HG02973 (cell line): ENCODE measurements at regions not wholly inside any gene's neighbourhood (a gene's known extent, or its start where the extent isn't known, plus 50 kb on each side); places are given as distances from the start of the nearest gene placed in this dataset.
"Not testable (repeated sequence)": the region's sequence is repeated elsewhere in the genome, so short reads cannot be mapped to it uniquely, and the experiment has no call there.

Experiments
- ATAC-seq: cut with Tn5 transposase; IDR thresholded peaks from one replicate; pipeline ENCODE4 v1.9.1; 2021; ENCODE audit warnings: moderate library complexity; ENCODE audit not compliant: unreplicated experiment

DNA sequence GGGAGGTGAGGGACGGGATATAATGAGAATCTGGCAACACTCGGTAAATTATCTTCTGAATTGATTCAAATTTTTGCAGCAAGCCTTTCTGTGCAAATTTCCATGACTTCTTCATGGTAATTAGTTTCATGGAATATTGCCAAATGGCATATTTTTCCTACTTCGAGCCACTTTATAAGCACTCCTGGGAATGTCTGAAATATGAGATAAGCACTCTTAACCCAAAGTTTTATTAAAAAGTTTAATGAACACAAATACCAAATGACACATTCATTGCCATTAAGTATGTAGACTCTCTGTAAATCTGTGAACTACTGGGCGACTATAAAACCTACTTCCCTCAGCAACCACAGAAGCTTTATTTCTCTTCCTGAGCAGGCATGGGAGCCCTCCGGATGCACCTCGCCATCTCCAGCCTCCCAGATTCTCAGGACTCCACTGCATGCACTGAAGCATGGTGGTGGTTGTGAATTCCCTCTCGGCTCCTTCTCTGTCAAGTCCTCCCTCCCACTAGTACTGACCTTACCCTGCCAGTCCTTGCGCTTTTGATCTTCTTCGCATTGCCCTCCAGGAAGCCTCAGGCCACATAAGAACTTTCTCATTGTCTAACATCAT, 154.4 kb upstream of the RPL34 start:
- no peak for ATAC-seq

DNA sequence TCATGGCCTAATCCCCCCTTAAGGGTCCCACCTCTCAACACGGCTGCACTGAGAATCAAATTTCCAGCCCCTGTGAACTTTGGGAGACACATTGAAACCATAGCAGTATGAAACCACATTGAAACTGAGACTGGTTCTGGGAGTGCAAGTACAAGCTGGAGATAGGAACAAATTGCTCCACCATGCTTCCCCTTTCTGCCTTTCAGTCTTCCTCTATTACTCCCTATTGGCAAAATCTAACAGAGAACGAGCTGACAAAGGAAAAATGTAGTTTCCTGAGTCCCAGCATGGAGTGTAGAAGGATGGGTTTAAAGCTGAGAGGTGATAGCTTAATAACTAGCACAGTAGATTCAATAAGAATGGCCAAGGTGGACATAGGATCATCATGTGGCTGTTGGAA, 161.7 kb upstream of the RPL34 start:
- ATAC-seq: no peak

DNA sequence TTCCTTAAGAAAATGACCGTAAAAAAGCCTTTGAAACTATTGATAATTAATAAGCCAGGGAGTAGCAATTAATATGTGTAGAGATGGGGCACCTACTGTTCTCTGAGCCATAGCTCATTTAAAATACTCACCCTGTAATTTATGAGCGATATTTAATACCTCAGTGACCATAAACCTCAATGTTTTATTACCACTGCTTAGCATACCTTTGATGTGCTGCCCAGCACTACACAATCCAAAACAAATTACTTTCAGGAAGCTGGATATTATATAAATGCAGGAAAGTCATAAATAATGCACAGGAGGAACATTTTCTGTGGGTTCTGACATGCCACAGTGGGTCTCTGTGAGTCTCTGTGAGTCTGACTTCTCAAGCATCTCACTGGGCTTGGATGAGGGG, 166.1 kb upstream of the RPL34 start:
- ATAC-seq: no peak

DNA sequence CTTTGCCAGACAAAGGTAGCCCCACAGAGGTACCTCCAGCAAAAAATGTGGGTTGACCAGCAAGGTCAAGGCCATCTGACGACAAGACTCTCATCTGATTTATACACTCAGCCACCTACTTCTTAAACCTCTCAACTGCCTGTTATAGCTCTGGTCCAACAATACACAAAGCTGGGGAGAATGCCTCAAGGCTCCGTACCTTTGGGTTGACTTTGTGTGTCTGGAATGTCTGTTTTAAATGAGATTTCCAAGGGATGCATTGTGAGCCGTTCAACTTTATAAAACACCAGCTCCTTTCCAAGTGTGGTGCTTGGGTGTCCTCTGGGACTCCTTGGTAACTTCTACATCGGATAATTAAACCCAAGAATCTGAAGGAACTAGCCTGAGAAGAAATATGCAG, 167.0 kb upstream of the RPL34 start:
- ATAC-seq: no peak

DNA sequence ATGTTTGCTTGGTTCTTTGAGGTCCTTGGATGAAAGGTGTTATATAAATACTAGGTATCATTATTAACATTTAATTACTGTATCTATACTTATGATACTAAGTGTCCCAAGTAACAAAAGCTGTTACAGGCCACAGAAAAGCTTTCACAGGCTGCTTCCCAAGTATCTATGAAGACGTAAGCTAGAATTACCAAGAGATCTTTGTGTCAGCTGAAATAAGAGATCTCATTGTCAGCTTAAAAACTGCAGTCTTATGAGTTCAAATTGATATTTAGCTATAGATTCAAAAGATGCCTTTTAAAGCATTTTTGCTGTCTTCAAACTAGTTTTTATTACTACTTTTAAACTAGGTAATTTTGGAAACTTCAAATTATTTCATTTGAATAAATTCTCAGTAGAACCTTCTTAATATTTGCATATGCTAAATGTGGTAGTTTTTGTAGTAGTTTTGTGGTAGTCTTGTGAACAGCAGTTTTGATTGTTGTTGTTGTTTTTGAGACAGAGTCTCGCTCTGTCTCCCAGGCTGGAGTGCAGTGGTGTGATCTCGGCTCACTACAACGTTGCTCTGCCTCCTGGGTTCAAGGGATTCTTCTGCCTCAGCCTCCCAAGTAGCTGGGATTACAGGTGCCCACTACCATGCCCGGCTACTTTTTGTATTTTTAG, 170.0 kb upstream of the RPL34 start:
- no peak for ATAC-seq

DNA sequence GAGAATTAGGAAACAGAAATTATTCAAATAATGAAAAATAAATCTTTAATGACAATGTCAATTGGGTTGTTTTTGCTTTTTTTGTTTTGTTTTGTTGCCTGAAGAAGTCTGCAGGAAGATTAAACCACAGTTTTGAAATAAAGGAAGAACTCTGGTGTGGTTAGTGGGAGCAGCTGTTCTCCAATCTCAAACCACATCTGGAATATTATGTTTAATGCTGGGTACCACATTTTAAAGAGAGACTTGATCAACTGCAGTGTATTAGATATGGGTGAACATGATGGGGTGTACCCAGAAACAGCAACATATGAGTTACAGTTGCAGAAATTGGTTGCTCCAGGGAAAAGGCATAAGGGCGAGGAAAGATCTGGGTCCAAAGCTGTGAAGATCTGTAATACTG, 171.2 kb upstream of the RPL34 start:
- no peak for ATAC-seq

DNA sequence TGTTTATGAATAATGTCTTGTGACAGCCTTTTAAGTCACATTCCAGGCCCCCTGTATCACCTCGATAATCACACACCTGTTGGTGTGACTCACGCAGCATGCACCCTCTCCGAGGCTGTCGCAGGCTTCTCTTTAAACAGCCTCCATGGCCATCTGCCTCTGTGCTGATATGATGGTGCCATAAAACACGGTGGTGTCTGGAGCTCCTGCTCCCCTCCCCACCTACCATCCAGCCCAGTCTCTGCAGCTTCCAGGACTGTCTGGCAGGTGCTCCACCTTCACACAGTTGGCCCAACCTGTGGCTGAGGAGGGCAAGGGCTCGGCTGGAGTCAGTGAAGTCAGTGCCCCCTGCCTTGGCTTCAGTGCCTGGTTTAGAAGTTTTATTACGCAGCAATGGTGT, 173.8 kb upstream of the RPL34 start:
- ATAC-seq: no peak

DNA sequence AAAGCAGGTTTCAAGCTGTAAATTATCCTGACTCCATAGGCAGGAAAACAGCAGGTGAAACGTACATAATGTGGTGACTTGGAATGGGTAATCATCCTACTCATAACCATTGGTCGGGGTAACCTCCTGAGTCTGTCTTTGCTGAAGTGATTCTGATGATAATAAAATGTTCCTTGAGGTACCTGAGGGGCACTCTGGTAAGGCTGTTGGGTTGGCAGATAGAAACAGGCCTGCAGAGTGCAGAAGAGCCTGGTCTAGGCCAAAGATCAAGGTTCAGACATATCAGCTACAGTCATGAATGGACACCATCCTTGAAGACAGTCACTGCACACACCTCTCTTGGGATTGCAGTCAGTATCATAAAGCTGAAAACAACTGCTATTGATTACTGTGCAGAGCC, 174.7 kb upstream of the RPL34 start:
- no peak for ATAC-seq

DNA sequence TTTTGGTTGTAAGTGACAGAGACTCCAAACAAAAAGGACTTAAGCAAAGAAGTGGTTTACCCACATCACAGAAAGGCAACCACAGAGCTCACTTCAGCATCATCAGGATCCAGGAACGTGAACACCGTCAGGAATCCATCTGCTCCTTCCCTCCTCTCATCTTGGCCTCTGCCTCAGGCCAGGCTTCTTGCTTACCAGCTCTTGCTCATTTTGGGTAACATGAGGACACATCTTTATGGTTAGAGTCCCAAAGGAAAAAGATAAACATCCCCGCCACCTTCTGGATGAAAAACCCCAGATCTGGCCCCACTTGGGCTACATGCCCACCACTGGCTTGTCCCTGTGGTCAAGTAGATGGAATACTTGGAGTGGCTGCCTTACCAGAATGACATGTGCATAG, 176.8 kb upstream of the RPL34 start:
- no peak for ATAC-seq

DNA sequence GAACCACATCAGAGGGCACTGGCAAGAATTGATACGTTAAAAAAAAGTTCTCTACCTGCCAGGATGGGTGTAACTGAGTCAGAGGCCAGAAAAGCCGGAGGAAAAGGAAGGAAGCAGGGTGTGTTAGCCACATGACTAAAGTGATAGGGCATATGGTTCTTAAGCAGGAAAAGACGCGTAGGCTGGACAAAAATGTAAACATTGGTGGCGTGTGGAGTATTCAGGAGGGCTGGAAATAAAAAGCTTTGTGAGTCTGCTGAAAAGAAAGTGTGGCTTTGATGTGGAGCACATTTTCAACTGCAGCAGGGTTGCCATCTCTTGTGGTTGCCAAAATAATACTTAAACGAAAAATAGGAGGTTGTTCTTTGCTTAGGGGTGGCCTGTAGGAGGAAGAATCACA, 186.5 kb upstream of the RPL34 start:
- no peak for ATAC-seq

DNA sequence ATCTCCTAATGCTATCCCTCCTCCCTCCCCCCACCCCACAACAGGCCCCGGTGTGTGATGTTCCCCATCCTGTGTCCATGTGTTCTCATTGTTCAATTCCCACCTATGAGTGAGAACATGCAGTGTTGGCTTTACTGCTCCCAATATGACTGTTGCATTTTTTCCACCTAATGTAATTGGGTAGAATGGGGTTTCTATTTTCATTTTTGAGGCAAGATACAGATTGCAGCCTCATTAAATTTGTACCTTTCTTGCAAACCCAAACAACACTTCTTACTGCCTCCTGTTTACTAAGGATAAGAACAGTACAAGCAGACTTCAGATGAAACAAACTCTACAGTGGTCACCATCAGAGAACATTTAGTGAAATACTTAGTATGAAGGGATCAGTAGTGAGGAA, 187.0 kb upstream of the RPL34 start:
- ATAC-seq: not testable (repeated sequence)

DNA sequence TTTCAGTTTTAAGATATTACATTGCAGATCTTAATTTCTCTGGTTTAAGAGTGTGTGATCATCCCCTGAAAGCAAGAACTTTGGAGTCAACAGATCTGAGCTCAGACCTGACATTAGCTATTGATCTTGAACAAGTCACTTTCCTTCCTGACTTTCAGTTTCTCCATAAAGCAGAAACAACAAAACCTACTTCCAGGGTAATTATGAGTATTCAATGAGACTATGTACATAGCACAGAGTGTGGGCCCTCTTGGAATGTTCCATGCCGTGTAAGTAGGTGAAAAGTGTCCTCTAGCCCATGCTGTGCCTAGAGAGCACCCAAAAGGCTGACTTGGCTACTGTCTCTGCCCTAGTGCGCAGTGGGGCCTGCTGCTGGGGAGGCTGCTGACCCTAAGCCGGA, 188.0 kb upstream of the RPL34 start:
- ATAC-seq: no peak

DNA sequence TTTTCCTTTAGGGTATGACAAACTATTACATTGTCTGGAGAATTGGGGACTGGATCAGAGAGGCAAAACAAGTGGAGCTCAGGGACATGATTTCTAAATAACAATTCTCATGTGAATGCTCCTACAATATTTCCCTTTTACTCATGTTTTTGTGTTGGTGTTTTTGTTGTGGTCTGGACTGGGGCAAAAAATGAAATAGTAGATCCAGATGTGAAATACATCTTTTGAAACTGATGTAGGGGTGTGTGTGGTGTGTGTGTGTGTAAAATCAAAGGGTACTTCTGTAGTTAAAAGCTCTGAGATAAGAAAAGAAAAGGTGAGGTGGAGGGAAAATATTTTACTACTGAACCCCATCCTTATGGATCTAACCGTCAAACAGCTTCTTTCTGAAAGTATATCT, 188.4 kb upstream of the RPL34 start:
- ATAC-seq: no peak

DNA sequence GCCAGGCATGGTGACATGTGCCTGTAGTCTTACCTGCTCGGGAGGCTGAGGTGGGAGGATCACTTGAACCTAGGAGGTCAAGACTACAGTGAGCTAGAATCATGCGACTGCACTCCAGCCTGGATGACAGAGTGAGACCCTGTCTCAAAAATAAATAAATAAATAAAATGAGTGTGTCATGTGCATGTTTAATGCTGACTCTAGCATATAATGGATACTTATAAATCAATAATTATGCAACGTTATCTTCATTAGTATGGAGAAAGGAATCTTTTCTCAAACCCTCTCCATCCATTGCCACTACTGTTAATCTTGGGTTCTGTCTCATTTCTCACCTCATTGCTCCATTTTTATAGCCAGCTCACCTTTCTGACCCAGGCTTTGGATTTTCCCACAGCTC, 189.5 kb upstream of the RPL34 start:
- no peak for ATAC-seq

DNA sequence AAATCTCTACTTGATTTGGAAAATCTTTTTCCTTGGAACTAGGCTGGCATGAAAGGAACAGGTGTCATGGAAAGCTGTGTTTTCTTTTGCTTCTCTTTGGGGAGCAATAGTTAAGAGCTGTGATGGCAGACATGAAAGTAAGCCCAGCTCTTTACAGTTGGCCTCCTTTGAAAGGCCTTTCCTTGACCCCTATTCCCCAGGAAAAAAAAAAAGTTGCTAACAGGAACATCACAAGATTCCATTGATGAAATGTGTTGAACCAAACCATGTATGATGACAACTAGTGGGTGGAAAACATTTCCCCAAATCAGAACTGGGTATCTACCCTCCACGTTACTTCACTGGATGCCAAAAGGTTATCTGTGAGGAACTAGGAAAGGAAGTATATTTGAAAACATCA, 190.7 kb upstream of the RPL34 start:
- ATAC-seq: no peak

DNA sequence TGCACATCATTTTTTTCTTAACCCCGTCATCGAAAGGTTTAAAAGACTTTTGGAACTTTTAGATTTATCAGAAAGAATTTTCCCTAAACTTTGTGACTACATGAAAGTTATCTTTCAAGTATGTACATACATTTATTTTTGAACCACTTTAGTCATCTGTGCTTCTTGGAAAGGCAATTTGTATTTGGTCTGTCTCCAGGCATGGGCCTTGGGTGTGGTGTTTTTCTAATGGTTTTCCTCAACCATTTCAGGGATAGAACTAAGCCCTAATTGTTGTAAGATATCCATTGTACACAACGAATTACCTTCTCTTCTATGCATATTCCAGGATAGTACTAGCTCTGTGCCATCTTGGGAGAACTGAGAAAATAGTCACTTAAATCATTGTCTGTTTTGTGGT, 191.5 kb upstream of the RPL34 start:
- ATAC-seq: no peak

DNA sequence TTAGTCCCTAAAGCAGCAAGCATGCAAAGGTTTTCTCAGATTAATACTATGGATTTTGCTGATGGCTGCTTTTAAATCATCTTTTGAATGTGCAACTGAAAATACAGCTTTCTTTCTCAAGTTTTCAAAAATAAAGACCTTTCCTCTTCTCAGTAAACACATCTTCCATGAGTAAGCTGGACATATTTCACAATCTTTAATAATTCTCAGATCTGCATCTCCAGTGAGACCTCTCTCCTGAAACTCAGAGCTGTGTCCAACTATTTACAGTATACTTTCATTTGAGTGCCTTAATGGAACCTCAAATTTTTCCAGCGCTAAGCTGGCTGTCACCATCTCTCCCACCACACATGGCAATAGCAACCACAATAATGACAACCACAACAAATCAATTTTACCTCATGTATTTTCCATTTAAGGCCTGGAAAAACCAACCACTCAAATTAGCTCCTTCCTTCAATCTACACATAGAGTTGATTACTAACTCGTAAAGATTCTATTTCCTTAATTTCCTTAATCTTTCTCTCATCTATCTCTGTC, 192.4 kb upstream of the RPL34 start:
- no peak for ATAC-seq

DNA sequence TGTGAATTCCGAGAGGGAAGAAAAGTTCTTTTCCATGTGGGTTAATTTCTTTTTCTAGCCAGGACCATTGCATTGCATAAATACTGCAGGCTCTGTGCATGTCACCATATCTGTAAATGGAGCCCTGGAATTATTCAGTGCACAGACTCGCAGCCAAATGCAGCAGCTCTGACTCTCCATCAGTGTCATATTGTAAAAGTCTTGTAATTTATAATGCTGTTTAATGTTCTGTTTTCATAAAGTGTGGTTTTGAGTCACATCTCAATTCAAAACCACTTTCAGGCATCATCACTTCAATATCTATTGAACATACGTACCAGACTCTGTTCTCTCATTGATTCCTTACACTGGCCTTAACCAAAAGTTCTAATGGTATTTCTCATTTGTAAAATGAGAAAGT, 193.9 kb upstream of the RPL34 start:
- ATAC-seq: no peak

DNA sequence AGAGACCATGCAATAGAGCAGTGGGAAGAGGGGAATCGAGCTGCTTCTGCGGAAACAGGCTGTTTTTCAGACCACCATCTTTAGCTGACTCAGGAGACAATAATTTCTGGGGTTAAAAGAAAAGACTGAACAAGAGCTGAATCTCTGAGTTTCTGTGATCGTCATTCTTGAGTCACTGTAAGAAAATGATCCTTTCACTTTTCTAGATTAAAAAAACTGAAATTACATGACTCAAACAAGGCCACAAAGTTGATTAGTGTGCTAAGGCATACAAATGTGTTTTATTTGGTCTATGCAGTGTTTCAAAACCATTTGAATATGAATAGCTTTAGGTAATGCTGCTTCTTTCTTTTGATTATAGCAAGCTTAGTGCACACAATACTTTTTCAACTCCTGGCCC, 194.4 kb upstream of the RPL34 start:
- no peak for ATAC-seq

DNA sequence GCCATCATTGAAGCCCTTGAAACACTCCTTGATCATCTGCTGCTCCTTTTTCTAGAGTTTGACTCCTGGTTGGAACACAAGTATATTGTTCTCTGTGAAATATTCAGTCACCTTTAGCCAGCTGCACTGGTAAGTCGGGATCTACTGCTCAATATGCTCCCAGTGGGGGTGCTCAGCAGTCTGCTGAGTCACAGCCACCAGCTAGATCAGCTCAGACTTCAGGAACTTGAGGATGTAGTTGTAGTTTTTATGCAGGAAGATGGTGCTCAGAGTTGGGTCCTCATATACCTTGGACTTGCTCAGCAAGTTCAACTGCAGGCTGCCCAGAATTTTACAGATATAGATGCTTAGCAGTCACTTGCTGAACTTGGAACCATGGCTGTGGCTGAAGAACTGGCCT, 202.5 kb upstream of the RPL34 start:
- ATAC-seq: no peak

DNA sequence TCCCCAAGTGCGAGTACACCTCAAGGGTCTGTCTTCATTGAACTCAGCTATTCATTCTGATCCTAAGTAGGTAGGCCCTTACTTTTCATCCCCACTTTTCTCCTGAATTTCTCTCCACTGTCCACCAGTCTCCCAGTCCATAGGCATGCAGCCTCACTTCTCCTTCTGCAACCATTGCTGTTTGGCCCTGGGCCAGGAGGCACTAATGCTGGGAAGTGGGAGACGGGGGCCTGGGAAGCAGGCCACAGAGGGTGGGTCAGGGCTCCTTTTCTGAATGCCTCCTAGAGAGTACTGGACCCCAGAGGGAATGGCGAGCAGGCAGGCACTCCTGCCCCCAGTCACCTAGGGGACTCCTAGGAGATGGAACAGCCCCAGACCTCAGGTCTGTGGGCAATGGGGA, 203.5 kb upstream of the RPL34 start:
- ATAC-seq: no peak

DNA sequence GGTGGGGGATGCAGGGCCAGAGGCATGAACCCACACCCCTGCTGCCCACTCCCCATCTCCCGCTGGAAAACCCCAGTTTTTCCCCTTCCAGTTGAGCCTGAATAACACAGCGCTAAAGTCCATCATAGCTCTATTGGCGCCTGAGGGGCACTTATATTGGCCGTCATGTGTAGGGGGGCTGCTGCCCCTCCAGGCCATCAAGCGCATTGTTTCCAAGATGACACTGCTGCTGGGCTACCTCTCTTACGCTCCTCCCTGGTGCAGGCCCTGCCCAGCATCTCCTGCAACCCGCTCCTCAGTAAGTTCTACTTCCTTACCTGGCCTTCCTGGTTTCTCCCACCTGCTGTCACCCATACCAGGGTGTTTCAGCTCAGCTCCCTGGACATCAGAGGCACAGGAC, 205.0 kb upstream of the RPL34 start:
- no peak for ATAC-seq

DNA sequence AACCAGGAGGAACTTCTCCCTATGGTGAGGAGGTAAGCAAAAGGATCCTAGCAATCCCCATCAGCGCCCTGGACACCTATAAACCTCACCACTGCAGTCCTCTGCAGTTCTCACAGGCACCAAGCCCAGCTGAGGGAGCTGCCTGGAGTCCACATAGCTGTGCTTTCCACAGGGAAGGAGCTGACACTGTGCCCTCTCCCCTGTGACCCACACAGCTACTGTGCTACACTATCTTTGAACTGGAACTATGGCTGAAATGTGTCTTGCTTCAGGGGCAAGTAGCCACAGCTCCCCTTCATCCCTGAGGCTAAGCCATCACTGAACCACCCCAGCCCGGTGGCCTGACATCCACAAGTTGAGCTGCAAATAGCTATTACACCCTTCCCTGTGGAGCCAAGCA, 208.5 kb upstream of the RPL34 start:
- no peak for ATAC-seq
